ENCODE measurements at regions not wholly inside any gene's neighbourhood (a gene's known extent, or its start where the extent isn't known, plus 50 kb on each side); places are given as distances from the start of the nearest gene placed in this dataset.

GRCh38 chr11:116641561-116642045 lies 131.2 kb downstream of the BUD13 start:
- no peak for DNase-seq (ENCODE audit: extremely low spot score, unreplicated experiment)
- Mint-ChIP-seq H3K4me1 (ENCODE audit: unreplicated experiment) (no peaks in the 10 kb centered on the region), H3K27ac (no peak overlapping the region)

DNA sequence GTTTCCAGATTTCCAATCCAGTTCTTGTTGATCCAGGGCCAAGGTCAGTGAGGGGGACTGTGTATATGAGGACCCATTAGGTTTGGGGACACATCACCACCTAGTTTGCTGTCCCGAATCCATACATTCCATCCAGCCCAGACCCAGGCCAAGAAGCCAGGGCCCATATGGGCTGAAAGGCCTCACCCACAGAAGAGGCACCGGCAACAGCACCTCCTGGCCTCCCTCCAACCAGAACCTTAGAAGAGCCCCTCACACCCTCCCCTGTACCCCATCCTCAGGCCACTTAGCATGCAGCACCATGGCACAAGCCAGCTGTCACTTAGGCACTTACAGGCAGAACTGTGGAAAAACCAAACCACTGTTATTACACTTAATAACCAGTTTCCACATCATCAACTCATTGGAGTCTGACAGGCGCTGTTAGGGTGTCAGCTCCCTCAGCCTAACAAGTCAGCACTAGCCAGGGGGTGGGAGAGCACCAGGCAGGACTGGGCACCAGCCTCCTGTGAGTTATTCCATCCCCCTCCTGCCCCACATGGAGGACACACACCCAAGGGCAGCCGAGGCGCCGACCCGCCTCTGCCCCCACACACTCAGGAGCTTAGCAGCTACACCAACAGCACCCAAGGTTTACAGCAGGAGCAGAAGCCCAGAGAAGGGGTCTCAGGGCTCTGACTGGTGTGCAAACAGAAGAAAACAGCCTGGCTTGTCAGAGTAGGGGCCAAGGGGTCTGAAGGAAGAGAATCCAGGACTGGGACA lies 132.0 kb downstream of the BUD13 start:
- Mint-ChIP-seq H3K4me3 (no peak overlapping the region), H3K4me1 (ENCODE audit: unreplicated experiment) (no peaks in the 10 kb centered on the region), H3K27me3 (peaks cover 22% of the 10 kb centered on the region), H3K9me3 (no peaks in the 10 kb centered on the region), H3K36me3 (no peaks in the 10 kb centered on the region), H3K27ac (no peak overlapping the region)
- DNase-seq (ENCODE audit: extremely low spot score, unreplicated experiment) = no peak
- TF ChIP-seq, protein P1, sequence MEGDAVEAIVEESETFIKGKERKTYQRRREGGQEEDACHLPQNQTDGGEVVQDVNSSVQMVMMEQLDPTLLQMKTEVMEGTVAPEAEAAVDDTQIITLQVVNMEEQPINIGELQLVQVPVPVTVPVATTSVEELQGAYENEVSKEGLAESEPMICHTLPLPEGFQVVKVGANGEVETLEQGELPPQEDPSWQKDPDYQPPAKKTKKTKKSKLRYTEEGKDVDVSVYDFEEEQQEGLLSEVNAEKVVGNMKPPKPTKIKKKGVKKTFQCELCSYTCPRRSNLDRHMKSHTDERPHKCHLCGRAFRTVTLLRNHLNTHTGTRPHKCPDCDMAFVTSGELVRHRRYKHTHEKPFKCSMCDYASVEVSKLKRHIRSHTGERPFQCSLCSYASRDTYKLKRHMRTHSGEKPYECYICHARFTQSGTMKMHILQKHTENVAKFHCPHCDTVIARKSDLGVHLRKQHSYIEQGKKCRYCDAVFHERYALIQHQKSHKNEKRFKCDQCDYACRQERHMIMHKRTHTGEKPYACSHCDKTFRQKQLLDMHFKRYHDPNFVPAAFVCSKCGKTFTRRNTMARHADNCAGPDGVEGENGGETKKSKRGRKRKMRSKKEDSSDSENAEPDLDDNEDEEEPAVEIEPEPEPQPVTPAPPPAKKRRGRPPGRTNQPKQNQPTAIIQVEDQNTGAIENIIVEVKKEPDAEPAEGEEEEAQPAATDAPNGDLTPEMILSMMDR (conservative IDR thresholded peaks at IDR 0.05) = no peak

More at GRCh38 chr11:116641561-116642045, 131.2 kb downstream of the BUD13 start:
- no peaks in the 10 kb centered on the region for H3K9me3 Mint-ChIP-seq
- peaks cover 19% of the 10 kb centered on the region for H3K27me3 Mint-ChIP-seq
- TF ChIP-seq, protein P1 (conservative IDR thresholded peaks at IDR 0.05) = peak; percentile 83
- H3K36me3 Mint-ChIP-seq = no peaks in the 10 kb centered on the region
- no peak overlapping the region for H3K4me3 Mint-ChIP-seq

DNA sequence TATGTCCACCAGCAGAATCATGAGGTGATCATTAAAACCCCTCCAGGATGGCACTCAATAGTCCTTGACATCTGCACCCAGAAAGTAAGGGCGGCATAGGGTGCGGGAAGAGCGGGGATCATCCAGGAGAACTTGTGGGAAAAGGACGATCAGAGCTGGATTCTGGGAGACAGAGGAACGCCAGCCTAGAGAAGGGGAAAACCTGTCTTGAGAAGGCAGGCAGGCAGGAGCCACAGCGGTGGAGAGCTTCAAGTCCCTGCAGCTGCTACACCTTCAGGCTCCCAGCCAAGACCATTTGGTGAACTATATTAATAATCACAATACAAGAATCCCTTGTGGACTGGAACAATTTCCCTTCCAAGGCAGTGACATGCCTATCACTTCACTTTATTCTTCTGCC lies 134.3 kb downstream of the BUD13 start:
- Mint-ChIP-seq H3K9me3 (no peaks in the 10 kb centered on the region), H3K36me3 (no peaks in the 10 kb centered on the region), H3K4me3 (no peak overlapping the region), H3K4me1 (ENCODE audit: unreplicated experiment) (no peaks in the 10 kb centered on the region), H3K27ac (no peak overlapping the region), H3K27me3 (peaks cover 18% of the 10 kb centered on the region)
- no peak for DNase-seq (ENCODE audit: extremely low spot score, unreplicated experiment)
- TF ChIP-seq, protein P1 (conservative IDR thresholded peaks at IDR 0.05) = no peak

- TF ChIP-seq, protein P1 (conservative IDR thresholded peaks at IDR 0.05) = no peak
- H3K4me3 Mint-ChIP-seq = no peak overlapping the region
- H3K36me3 Mint-ChIP-seq = no peaks in the 10 kb centered on the region
- H3K4me1 Mint-ChIP-seq (ENCODE audit: unreplicated experiment) = no peaks in the 10 kb centered on the region
- no peak for DNase-seq (ENCODE audit: extremely low spot score, unreplicated experiment)
- H3K9me3 Mint-ChIP-seq = no peaks in the 10 kb centered on the region
- H3K27ac Mint-ChIP-seq = no peak overlapping the region
- peaks cover 18% of the 10 kb centered on the region for H3K27me3 Mint-ChIP-seq
Observed at GRCh38 chr11:116637766-116638165, 135.0 kb downstream of the BUD13 start.

- Mint-ChIP-seq H3K4me1 (ENCODE audit: unreplicated experiment) (no peaks in the 10 kb centered on the region), H3K4me3 (no peak overlapping the region), H3K27me3 (peaks cover 18% of the 10 kb centered on the region), H3K9me3 (no peaks in the 10 kb centered on the region), H3K27ac (no peak overlapping the region), H3K36me3 (no peaks in the 10 kb centered on the region)
- DNase-seq (ENCODE audit: extremely low spot score, unreplicated experiment) = no peak
- TF ChIP-seq, protein P1 (conservative IDR thresholded peaks at IDR 0.05) = no peak
Observed at GRCh38 chr11:116636341-116636929, 136.4 kb downstream of the BUD13 start.

Measured in type B pancreatic cell (in vitro differentiated cells).